ENCODE measurements at regions not wholly inside any gene's neighbourhood (a gene's known extent, or its start where the extent isn't known, plus 50 kb on each side); places are given as distances from the start of the nearest gene placed in this dataset.
"Not testable (repeated sequence)": the region's sequence is repeated elsewhere in the genome, so short reads cannot be mapped to it uniquely, and the experiment has no call there.

- peak; percentile 17 for DNase-seq
Measured at GRCh38 chr9:61953108-61953507, 763.3 kb downstream of the SPATA31A7 start.

GRCh38 chr9:61971635-61972034 is 781.8 kb downstream of the SPATA31A7 start:
- DNase-seq: not testable (repeated sequence)

DNA sequence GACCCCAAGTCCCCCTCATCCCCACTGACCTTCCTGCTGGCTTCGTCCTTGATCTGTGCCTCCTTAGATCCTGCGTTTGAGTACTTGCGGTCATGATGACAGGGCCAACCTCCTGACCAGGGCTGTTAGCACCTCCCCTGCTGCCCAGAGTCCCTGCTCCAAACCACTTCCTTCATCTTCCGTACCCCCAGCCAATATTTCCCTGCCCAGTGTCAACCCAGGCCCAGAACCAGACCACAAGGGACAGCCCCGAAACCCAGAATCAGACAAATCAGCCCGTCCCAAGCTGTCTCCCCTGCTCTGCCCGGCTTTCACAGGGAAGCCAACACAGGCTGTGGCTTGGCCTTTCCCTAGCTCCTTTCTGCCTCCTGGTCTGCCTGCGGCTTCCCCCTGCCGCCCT is 784.7 kb downstream of the SPATA31A7 start:
- DNase-seq: peak; percentile 12

DNA sequence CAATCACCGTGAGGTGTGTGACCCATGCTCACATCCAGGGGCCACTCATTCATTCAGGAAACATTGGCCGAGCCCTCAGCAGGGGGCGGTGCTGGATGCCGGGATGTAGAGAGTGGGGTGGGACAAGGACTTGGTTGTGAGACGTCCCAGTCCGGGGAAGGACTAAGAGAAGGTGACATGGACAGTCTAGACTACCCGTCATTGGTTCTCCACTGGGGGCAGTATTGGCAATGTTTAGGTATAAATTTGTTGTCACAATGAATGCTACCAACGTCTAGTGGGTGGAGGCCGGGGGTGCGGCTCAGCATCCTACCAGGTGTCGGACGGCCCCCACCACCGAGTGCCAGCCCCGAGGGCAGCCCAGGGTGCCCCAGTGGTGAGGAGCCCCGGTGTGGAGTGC is 786.5 kb downstream of the SPATA31A7 start:
- not testable (repeated sequence) for DNase-seq

- DNase-seq: peak; percentile 1
Measured at GRCh38 chr9:61982727-61983126, 792.9 kb downstream of the SPATA31A7 start.

GRCh38 chr9:61983441-61983840 is 793.6 kb downstream of the SPATA31A7 start:
- not testable (repeated sequence) for DNase-seq

- DNase-seq: peak; percentile 7
Measured at GRCh38 chr9:61983954-61984353, 794.1 kb downstream of the SPATA31A7 start.

GRCh38 chr9:61984513-61984912 is 794.7 kb downstream of the SPATA31A7 start:
- not testable (repeated sequence) for DNase-seq

- not testable (repeated sequence) for DNase-seq
Measured at GRCh38 chr9:61992110-61992509, 802.3 kb downstream of the SPATA31A7 start.

DNA sequence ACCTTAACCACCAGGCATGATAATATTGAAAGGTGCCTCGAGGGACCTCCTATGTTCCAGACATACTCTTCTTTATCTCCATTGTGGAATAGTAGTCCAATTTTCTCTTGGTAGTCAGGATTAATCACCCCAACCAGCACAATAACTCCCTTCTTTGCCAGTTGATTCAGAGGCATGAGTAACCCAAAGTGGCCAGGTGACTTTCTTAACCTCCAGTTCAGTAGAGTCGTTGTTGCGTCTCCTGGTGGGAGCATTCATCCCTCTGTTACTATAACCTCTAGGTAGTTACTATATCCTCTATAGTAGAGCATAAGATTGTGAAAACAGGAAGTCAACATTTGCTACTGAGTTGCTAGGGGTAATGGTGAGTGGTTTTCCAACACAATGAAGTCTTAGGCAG is 842.6 kb downstream of the SPATA31A7 start:
- not testable (repeated sequence) for DNase-seq

- not testable (repeated sequence) for DNase-seq
Measured at GRCh38 chr9:62038260-62038659, 848.4 kb downstream of the SPATA31A7 start.

GRCh38 chr9:62058155-62058554 is 868.3 kb downstream of the SPATA31A7 start:
- DNase-seq: not testable (repeated sequence)

GRCh38 chr9:62071043-62071442 is 881.2 kb downstream of the SPATA31A7 start:
- DNase-seq: not testable (repeated sequence)

DNA sequence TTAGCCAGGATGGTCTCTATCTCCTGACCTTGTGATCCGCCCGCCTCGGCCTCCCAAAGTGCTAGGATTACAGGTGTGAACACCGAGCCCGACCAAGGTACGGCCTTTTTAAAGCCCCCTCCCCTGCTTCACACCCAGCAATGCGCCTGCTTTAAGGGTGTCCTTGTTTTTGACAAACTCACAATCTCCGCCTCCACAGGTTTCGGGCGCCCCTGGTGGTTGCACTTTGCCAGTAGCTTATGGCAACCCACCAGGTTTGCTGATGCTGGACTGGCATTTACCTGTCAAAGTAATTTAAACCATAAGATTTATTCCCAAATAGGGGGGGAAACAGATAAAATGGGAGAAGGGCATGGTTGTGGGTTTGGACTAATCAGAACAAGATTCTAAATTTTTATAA is 883.6 kb downstream of the SPATA31A7 start:
- DNase-seq: not testable (repeated sequence)

GRCh38 chr9:62084245-62084644 is 894.4 kb downstream of the SPATA31A7 start:
- DNase-seq: not testable (repeated sequence)

- DNase-seq: not testable (repeated sequence)
Measured at GRCh38 chr9:62095714-62096345, 906.0 kb downstream of the SPATA31A7 start.

- not testable (repeated sequence) for DNase-seq
Measured at GRCh38 chr9:62110486-62110885, 920.6 kb downstream of the SPATA31A7 start.

GRCh38 chr9:62116951-62117640 is 927.3 kb downstream of the SPATA31A7 start:
- not testable (repeated sequence) for DNase-seq

- DNase-seq: not testable (repeated sequence)
Measured at GRCh38 chr9:62119656-62120055, 929.8 kb downstream of the SPATA31A7 start.

- DNase-seq: not testable (repeated sequence)
Measured at GRCh38 chr9:62125631-62126611, 936.1 kb downstream of the SPATA31A7 start.

- DNase-seq: not testable (repeated sequence)
Measured at GRCh38 chr9:62135022-62135421, 945.2 kb downstream of the SPATA31A7 start.

DNA sequence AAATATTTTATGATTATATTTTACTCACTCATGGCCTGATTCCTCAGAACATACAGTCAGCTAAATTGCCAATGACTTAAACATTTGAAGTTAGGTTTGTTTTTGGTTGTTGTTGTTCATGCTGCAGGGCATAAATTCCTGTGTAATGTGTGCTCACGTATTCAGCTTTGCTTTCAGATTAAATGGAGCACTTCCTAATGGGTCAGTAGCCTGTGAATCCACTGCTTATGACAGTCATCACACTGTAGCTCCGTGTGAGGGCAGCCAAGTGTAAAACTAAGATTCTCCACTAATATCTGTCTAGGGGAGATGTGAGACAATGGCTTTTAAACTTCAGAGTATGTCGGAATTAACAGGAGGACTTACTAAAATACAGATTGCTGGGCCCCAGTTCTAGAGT is 955.8 kb downstream of the SPATA31A7 start:
- not testable (repeated sequence) for DNase-seq
